ENCODE measurements at regions not wholly inside any gene's neighbourhood (a gene's known extent, or its start where the extent isn't known, plus 50 kb on each side); places are given as distances from the start of the nearest gene placed in this dataset.
"Not testable (repeated sequence)": the region's sequence is repeated elsewhere in the genome, so short reads cannot be mapped to it uniquely, and the experiment has no call there.

DNA sequence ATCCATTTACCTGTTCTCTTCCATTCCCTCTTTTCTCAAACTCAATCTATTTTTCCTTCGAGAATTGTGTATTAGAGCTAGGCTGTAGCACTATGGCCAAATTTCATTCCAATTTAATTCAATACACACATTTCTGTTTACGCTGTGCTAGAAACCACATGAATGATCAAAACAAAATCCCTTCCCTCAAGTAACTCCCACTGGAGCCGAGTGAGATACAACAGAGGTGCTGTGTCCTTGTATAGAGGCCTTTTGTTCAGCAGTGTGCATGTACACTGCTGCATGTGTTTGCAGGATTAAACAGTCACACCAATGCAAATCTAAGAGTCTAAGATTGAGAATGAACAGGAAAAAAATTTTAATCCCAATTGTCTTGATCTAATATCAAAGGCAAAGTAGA is 734.2 kb downstream of the RAPGEF2 start:
- no peak overlapping the region for H3K4me3 ChIP-seq (ENCODE audit: low read depth, low read length)
- TF ChIP-seq CTCF (IDR thresholded peaks at IDR 0.05; ENCODE audit: insufficient read depth, low read length) = no peak
- no peak for DNase-seq (ENCODE audit: low read depth)

DNA sequence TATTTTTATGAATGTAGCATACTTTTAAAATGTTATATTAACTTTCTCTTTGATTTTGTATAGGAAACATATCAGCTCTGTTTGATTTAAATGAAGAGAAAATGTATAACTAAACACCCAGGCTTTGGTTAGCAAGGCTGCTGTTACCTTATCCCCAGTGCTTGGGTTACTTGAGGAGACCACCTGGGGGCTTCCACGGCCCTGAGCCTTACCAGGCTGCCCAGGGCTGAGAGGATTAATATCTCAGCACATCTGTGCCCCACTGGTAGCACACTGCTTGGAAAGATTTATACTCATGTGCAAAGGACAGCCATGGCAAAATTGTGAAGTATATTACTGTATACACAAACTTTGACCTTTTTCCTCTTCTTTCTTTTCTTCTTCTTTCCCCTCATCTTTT is 752.9 kb downstream of the RAPGEF2 start:
- no peak overlapping the region for H3K4me3 ChIP-seq (ENCODE audit: low read depth, low read length)
- no peak for TF ChIP-seq CTCF (IDR thresholded peaks at IDR 0.05; ENCODE audit: insufficient read depth, low read length)
- DNase-seq (ENCODE audit: low read depth) = no peak

GRCh38 chr4:159856451-159856850 is 753.6 kb downstream of the RAPGEF2 start:
- H3K4me3 ChIP-seq (ENCODE audit: low read depth, low read length) = no peak overlapping the region
- no peak for TF ChIP-seq CTCF (IDR thresholded peaks at IDR 0.05; ENCODE audit: insufficient read depth, low read length)
- no peak for DNase-seq (ENCODE audit: low read depth)

DNA sequence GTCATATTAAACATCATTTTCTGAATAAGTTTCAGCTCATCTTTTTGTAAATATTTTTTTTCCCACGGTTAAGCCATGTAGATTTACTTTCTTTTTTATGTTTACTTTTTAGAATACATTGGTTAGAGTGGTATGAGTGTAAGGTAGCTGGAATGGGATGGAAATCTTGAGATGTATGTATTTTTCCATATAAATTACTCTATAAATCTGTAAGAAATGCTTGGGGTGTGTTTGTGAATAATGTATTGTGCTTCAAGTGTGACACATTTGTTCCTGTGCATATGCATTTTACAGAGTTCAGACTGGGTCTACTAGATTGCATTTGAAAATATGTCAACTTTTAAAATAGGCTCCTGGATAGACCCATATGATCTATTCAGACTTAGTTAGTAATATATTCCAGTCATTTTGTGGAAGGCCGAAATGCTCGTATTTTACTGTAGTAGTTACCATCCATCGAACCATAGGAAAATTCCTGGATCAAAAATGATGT is 756.8 kb downstream of the RAPGEF2 start:
- H3K4me3 ChIP-seq (ENCODE audit: low read depth, low read length) = no peak overlapping the region
- TF ChIP-seq CTCF (IDR thresholded peaks at IDR 0.05; ENCODE audit: insufficient read depth, low read length) = no peak
- no peak for DNase-seq (ENCODE audit: low read depth)

- DNase-seq (ENCODE audit: low read depth) = no peak
- H3K4me3 ChIP-seq (ENCODE audit: low read depth, low read length) = no peak overlapping the region
- TF ChIP-seq CTCF (IDR thresholded peaks at IDR 0.05; ENCODE audit: insufficient read depth, low read length) = no peak
These were observed 758.1 kb downstream of the RAPGEF2 start for GRCh38 chr4:159860945-159861344.

GRCh38 chr4:159864337-159864736 is 761.5 kb downstream of the RAPGEF2 start:
- no peak for DNase-seq (ENCODE audit: low read depth)
- no peak overlapping the region for H3K4me3 ChIP-seq (ENCODE audit: low read depth, low read length)
- no peak for TF ChIP-seq CTCF (IDR thresholded peaks at IDR 0.05; ENCODE audit: insufficient read depth, low read length)

- DNase-seq (ENCODE audit: low read depth) = no peak
- no peak overlapping the region for H3K4me3 ChIP-seq (ENCODE audit: low read depth, low read length)
- no peak for TF ChIP-seq CTCF (IDR thresholded peaks at IDR 0.05; ENCODE audit: insufficient read depth, low read length)
These were observed 764.8 kb downstream of the RAPGEF2 start for GRCh38 chr4:159867673-159868072.

DNA sequence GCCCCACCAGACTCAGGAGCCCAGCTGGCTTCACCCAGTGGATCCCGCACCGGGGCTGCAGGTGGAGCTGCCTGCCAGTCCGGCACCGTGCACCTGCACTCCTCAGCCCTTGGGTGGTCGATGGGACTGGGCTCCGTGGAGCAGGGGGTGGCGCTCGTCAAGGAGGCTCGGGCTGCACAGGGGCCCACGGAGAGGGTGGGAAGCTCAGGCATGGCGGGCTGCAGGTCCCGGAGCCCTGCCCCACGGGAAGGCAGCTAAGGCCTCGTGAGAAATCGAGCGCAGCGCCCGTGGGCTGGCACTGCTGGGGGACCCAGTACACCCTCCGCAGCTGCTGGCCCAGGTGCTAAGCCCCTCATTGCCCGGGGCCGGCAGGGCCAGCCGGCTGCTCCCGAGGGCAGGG is 766.1 kb downstream of the RAPGEF2 start:
- not testable (repeated sequence) for H3K4me3 ChIP-seq (ENCODE audit: low read depth, low read length); DNase-seq (ENCODE audit: low read depth)

All from fibroblast of the aortic adventitia (primary cell).